Type B pancreatic cell (in vitro differentiated cells): ENCODE measurements at regions not wholly inside any gene's neighbourhood (a gene's known extent, or its start where the extent isn't known, plus 50 kb on each side); places are given as distances from the start of the nearest gene placed in this dataset.

Source experiments
- DNase-seq: peaks from one replicate; pipeline ENCODE4 v3.0.0; 2021; ENCODE audit warnings: mixed read lengths; ENCODE audit not compliant: unreplicated experiment; ENCODE audit errors: extremely low spot score
- H3K27ac Mint-ChIP-seq: 2 replicates; pipeline ENCODE4 v1.8.0; 2021; ENCODE audit warnings: mild to moderate bottlenecking, mixed read lengths
- H3K27me3 Mint-ChIP-seq: 2 replicates; pipeline ENCODE4 v1.8.0; 2021; ENCODE audit warnings: mixed read lengths
- H3K36me3 Mint-ChIP-seq: 2 replicates; pipeline ENCODE4 v1.8.0; 2021; ENCODE audit warnings: mixed read lengths
- H3K4me1 Mint-ChIP-seq: one replicate; pipeline ENCODE4 v1.8.0; 2021; ENCODE audit warnings: mixed read lengths; ENCODE audit not compliant: unreplicated experiment
- H3K4me3 Mint-ChIP-seq: 2 replicates; pipeline ENCODE4 v1.8.0; 2021; ENCODE audit warnings: mild to moderate bottlenecking, mixed read lengths
- H3K9me3 Mint-ChIP-seq: 2 replicates; pipeline ENCODE4 v1.8.0; 2021; ENCODE audit warnings: mixed read lengths
- CTCF ChIP-seq: fragments of 200-600 bp; sonication (generic); conservative IDR thresholded peaks from 2 replicates; pipeline ENCODE4 v1.5.0; 2021; ENCODE audit warnings: antibody characterized with exemption, mild to moderate bottlenecking

- TF ChIP-seq CTCF: no peak
- H3K27me3 Mint-ChIP-seq: no peaks in the 10 kb centered on the region
- no peaks in the 10 kb centered on the region for H3K36me3 Mint-ChIP-seq
- no peak overlapping the region for H3K27ac Mint-ChIP-seq
- H3K9me3 Mint-ChIP-seq: no peaks in the 10 kb centered on the region
- DNase-seq: no peak
- no peaks in the 10 kb centered on the region for H3K4me1 Mint-ChIP-seq
- H3K4me3 Mint-ChIP-seq: no peak overlapping the region
These were observed 193.7 kb upstream of the RFC3 start for GRCh38 chr13:33624253-33624652.

- no peak for TF ChIP-seq CTCF
- Mint-ChIP-seq H3K4me3 (no peak overlapping the region), H3K9me3 (no peaks in the 10 kb centered on the region), H3K36me3 (no peaks in the 10 kb centered on the region), H3K27ac (no peak overlapping the region), H3K27me3 (no peaks in the 10 kb centered on the region), H3K4me1 (no peaks in the 10 kb centered on the region)
- no peak for DNase-seq
These were observed 193.2 kb upstream of the RFC3 start for GRCh38 chr13:33624740-33625139.

DNA sequence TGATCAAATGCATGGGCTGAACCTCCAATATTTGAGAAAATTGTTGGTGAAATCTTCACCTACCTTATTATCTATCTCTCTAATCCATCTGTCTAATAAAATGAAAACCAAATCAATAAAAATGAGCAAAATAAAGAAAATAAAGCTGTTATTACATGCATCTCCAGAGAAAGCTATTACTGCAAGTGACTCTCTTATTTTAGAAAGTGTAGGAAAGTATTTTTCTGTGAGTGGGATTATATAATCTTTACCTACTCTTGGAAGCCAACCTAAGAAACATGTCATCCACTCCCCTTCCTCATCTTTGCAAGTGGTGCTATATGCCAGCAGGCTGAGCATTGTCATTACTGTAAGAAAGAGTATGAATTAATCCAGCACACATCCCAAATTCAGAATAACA lies 191.5 kb upstream of the RFC3 start:
- Mint-ChIP-seq H3K27ac (no peak overlapping the region), H3K36me3 (no peaks in the 10 kb centered on the region), H3K9me3 (no peaks in the 10 kb centered on the region), H3K4me1 (no peaks in the 10 kb centered on the region), H3K4me3 (no peak overlapping the region), H3K27me3 (no peaks in the 10 kb centered on the region)
- no peak for TF ChIP-seq CTCF
- DNase-seq: no peak

GRCh38 chr13:33628662-33629061 lies 189.3 kb upstream of the RFC3 start:
- Mint-ChIP-seq H3K9me3 (no peaks in the 10 kb centered on the region), H3K36me3 (no peaks in the 10 kb centered on the region), H3K27ac (no peak overlapping the region), H3K4me1 (peaks cover 4% of the 10 kb centered on the region), H3K27me3 (no peaks in the 10 kb centered on the region), H3K4me3 (no peak overlapping the region)
- DNase-seq: no peak
- no peak for TF ChIP-seq CTCF

DNA sequence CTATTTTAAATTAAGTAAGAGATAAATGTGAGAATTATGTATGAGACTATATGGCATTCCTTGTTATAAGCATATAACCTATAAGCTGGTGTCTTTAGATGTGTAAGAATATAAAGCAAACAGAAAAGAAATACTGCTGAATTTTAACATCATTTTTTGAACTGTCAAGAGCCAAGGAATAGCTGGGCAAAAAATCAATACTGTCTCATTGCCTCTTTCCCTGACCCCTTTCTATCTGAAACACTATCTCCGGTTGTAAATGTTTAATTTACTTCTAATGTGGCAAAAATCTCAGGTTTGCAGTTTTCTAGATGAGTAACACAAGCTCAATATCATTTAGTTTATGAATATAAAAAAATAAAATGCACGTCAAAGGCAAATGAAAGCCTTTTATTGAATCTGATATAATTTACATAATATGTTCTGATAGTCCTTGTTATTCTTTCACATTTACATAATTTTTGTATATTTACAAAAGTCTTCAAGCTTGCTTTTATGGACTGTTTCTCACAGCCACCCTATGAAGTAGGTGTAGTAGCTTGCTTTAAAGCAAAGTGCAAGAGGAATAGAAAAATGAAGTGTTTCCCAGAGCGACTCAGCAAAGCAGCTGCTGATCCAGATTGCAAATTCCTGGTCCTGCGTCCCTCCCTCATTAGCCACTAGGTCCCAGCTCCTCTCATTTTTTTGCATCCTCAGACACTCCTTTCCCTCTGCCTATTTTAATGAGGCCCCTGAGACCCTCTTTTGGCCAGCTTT lies 188.2 kb upstream of the RFC3 start:
- no peaks in the 10 kb centered on the region for H3K9me3 Mint-ChIP-seq
- H3K27me3 Mint-ChIP-seq: no peaks in the 10 kb centered on the region
- H3K4me1 Mint-ChIP-seq: peaks cover 15% of the 10 kb centered on the region
- H3K4me3 Mint-ChIP-seq: no peak overlapping the region
- TF ChIP-seq CTCF: no peak
- no peaks in the 10 kb centered on the region for H3K36me3 Mint-ChIP-seq
- no peak overlapping the region for H3K27ac Mint-ChIP-seq
- DNase-seq: no peak
